Chondrocyte (in vitro differentiated cells): ENCODE measurements at regions not wholly inside any gene's neighbourhood (a gene's known extent, or its start where the extent isn't known, plus 50 kb on each side); places are given as distances from the start of the nearest gene placed in this dataset.

Source experiments
- DNase-seq: peaks from one replicate; pipeline ENCODE4 v3.0.0; 2021; ENCODE audit warnings: mixed read lengths, low spot score
- H3K27ac Mint-ChIP-seq: one replicate; pipeline ENCODE4 v1.8.0; 2021; ENCODE audit warnings: mild to moderate bottlenecking, moderate library complexity, mixed read lengths; ENCODE audit not compliant: unreplicated experiment
- H3K27me3 Mint-ChIP-seq: 2 replicates; pipeline ENCODE4 v1.8.0; 2021; ENCODE audit warnings: low read depth, mixed read lengths
- H3K36me3 Mint-ChIP-seq: 2 replicates; pipeline ENCODE4 v1.8.0; 2021; ENCODE audit warnings: low read depth, mixed read lengths
- H3K4me1 Mint-ChIP-seq: 2 replicates; pipeline ENCODE4 v1.8.0; 2021; ENCODE audit warnings: low read depth, mild to moderate bottlenecking, mixed read lengths
- H3K4me3 Mint-ChIP-seq: one replicate; pipeline ENCODE4 v1.8.0; 2021; ENCODE audit warnings: mild to moderate bottlenecking, moderate library complexity, mixed read lengths; ENCODE audit not compliant: unreplicated experiment
- H3K9me3 Mint-ChIP-seq: 2 replicates; pipeline ENCODE4 v1.8.0; 2021; ENCODE audit warnings: low read depth, mixed read lengths
- TF ChIP-seq, protein P1 (sequence below): fragments of 200-600 bp; sonication (generic); IDR thresholded peaks from 2 replicates; pipeline ENCODE4 v1.5.0; 2021; ENCODE audit warnings: antibody characterized with exemption, mild to moderate bottlenecking, moderate library complexity

DNA sequence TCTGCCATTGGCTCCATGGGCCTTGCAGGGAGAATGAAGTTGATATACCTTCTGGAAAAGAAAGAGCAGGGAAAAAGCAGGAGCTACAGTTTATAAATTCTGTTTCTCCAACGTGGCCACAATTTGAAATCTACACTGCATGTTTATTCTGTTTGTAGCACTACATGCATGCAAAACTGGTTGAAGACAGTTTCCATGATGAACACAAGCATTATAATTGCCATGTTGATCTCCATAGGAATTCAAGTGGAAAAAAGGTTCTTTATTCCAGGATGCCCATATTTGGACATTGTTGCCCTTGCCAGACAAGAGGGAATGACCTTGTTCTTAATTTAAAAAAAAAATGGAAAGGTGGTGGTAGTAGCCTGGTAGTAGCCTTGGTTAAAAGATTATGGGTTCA, 69.2 kb upstream of the PALM2AKAP2 start:
- H3K27me3 Mint-ChIP-seq, result peaks cover 1% of the 10 kb centered on the region
- H3K27ac Mint-ChIP-seq, result no peak overlapping the region
- no peaks in the 10 kb centered on the region for H3K36me3 Mint-ChIP-seq
- peaks cover 30% of the 10 kb centered on the region for H3K4me1 Mint-ChIP-seq
- no peak overlapping the region for H3K4me3 Mint-ChIP-seq
- no peak for DNase-seq
- TF ChIP-seq, protein P1, sequence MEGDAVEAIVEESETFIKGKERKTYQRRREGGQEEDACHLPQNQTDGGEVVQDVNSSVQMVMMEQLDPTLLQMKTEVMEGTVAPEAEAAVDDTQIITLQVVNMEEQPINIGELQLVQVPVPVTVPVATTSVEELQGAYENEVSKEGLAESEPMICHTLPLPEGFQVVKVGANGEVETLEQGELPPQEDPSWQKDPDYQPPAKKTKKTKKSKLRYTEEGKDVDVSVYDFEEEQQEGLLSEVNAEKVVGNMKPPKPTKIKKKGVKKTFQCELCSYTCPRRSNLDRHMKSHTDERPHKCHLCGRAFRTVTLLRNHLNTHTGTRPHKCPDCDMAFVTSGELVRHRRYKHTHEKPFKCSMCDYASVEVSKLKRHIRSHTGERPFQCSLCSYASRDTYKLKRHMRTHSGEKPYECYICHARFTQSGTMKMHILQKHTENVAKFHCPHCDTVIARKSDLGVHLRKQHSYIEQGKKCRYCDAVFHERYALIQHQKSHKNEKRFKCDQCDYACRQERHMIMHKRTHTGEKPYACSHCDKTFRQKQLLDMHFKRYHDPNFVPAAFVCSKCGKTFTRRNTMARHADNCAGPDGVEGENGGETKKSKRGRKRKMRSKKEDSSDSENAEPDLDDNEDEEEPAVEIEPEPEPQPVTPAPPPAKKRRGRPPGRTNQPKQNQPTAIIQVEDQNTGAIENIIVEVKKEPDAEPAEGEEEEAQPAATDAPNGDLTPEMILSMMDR, result no peak
- H3K9me3 Mint-ChIP-seq, result no peaks in the 10 kb centered on the region

DNA sequence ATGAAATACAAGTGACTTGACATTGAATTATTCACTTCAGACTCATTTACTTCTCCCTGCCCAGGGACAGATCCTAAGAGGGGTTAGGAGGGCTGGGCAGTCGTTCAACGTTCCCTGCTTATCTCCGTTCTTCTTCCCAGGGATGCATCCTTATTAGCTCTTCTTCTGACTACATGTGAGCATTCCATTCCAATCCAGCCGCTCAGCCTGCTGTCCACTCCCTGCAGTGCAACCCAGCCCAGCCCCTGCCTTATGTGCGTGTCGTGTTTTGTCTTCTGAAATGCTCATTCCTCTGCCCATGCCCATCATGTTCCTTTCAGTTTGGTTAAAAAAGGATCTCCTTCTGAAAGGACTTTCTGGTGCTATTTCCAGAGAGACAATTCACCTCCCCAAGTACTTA, 64.7 kb upstream of the PALM2AKAP2 start:
- DNase-seq, result no peak
- no peak overlapping the region for H3K4me3 Mint-ChIP-seq
- no peak overlapping the region for H3K27ac Mint-ChIP-seq
- TF ChIP-seq, protein P1, result no peak
- H3K4me1 Mint-ChIP-seq, result peaks cover under 1% of the 10 kb centered on the region
- no peaks in the 10 kb centered on the region for H3K9me3 Mint-ChIP-seq
- H3K36me3 Mint-ChIP-seq, result no peaks in the 10 kb centered on the region
- peaks cover 1% of the 10 kb centered on the region for H3K27me3 Mint-ChIP-seq

DNA sequence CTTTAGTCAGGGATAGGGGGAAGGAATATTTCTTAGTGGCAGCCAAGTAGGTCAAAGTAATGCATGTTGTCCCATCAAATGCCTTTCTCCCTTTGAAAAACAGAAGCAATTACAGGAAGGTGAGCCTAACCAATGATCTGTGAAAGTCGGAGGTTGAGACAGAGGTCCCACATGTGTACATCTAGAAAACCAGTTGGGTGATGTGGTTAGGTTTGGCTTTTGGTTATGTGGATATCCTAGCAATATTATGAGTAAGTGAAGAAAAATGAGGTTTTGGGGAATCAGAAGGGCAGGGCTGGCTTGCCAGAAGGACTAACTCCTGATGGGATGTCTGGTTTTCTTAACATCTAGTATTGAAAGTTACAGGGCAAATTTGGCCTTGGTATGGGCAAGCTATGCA, 63.4 kb upstream of the PALM2AKAP2 start:
- Mint-ChIP-seq H3K36me3 (no peaks in the 10 kb centered on the region), H3K27me3 (peaks cover 1% of the 10 kb centered on the region), H3K4me1 (peaks cover 5% of the 10 kb centered on the region), H3K9me3 (no peaks in the 10 kb centered on the region), H3K27ac (no peak overlapping the region), H3K4me3 (no peak overlapping the region)
- TF ChIP-seq, protein P1, result no peak
- DNase-seq, result no peak

DNA sequence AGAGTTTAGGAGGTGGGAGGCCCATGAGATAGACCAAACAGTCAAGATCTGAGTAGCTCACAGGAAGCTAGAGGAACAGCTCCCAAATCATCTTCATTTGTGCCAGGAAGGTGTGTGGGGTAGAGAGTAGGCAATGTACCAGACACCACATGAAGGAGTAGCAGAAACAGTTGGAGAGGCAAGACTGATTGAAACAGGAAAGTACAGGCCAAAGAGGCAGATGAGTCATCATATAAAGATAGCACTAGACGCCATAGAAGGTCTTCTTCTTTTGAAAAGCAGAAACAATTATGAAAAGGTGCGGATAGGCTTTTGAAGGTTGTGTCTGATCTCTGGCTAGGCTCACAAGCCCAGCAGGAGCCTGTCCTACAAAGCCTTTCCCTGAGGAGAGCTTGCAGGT, 62.7 kb upstream of the PALM2AKAP2 start:
- H3K27ac Mint-ChIP-seq, result no peak overlapping the region
- H3K4me1 Mint-ChIP-seq, result peaks cover 5% of the 10 kb centered on the region
- H3K4me3 Mint-ChIP-seq, result no peak overlapping the region
- H3K36me3 Mint-ChIP-seq, result no peaks in the 10 kb centered on the region
- peaks cover 1% of the 10 kb centered on the region for H3K27me3 Mint-ChIP-seq
- TF ChIP-seq, protein P1, result no peak
- no peak for DNase-seq
- H3K9me3 Mint-ChIP-seq, result no peaks in the 10 kb centered on the region

DNA sequence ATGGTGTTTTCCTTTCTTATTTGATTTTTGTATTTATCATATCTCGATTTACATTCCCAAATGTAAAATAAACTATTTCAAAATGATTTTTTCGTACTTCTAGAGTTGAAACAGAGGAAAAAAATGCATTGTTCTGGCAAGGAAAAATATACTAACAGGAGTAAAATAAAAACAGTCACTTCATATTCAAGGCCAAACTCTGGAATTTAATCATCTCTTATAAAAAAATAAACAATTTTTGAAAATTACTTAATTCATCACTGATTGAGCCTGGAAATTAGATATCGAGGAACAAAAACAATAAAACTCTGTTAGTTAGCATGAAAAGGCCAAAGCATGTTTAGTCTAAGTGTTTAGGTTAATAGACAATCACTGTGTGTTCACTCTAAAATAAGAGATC, 61.1 kb upstream of the PALM2AKAP2 start:
- H3K36me3 Mint-ChIP-seq, result no peaks in the 10 kb centered on the region
- no peak for DNase-seq
- no peak overlapping the region for H3K27ac Mint-ChIP-seq
- TF ChIP-seq, protein P1, result no peak
- no peak overlapping the region for H3K4me3 Mint-ChIP-seq
- peaks cover 5% of the 10 kb centered on the region for H3K4me1 Mint-ChIP-seq
- peaks cover 1% of the 10 kb centered on the region for H3K27me3 Mint-ChIP-seq
- no peaks in the 10 kb centered on the region for H3K9me3 Mint-ChIP-seq
